ENCODE measurements at regions not wholly inside any gene's neighbourhood (a gene's known extent, or its start where the extent isn't known, plus 50 kb on each side); places are given as distances from the start of the nearest gene placed in this dataset.

- no peak for TF ChIP-seq REST (IDR thresholded peaks at IDR 0.05; ENCODE audit: unreplicated experiment)
- no peak for TF ChIP-seq JUNB (IDR thresholded peaks at IDR 0.05; ENCODE audit: unreplicated experiment)
- TF ChIP-seq NANOG (IDR thresholded peaks at IDR 0.05; ENCODE audit: borderline replicate concordance): no peak
- no peak for TF ChIP-seq ETS1 (IDR thresholded peaks at IDR 0.05)
- no peak for TF ChIP-seq ZNF114 (CRISPR knock-in tag; IDR thresholded peaks at IDR 0.05)
- no peak for TF ChIP-seq ZNF331 (CRISPR knock-in tag; IDR thresholded peaks at IDR 0.05; ENCODE audit: low read depth)
These were observed 1333.4 kb downstream of the ADGRL3 start (continued) for GRCh38 chr4:62533573-62533972.

GRCh38 chr4:62531731-62532130 lies 1331.6 kb downstream of the ADGRL3 start:
- ATAC-seq: peak; percentile 75

More at GRCh38 chr4:62531731-62532130, 1331.6 kb downstream of the ADGRL3 start:
- H3K27ac ChIP-seq (ENCODE audit: low read depth): no peak overlapping the region
- no peaks in the 10 kb centered on the region for H3K36me3 ChIP-seq (ENCODE audit: insufficient read depth)
- Mint-ChIP-seq H3K4me1 (peaks cover 22% of the 10 kb centered on the region), H3K27me3 (ENCODE audit: insufficient read depth, low read depth, poor library complexity) (no peaks in the 10 kb centered on the region), H3K27ac (no peak overlapping the region), H3K4me3 (no peak overlapping the region), H3K36me3 (ENCODE audit: low read depth) (peaks cover 6% of the 10 kb centered on the region; the same call in 1 of the 3 replicates), H3K9me3 (peaks cover 3% of the 10 kb centered on the region; the same call in 1 of the 3 replicates)
- TF ChIP-seq ETS1 (IDR thresholded peaks at IDR 0.05) (no peak), EZH2phosphoT487 (IDR thresholded peaks at IDR 0.05; ENCODE audit: unreplicated experiment) (no peak), CTCF (conservative IDR thresholded peaks at IDR 0.05; ENCODE audit: low read depth in 2 of 2) (peak; percentile 47 to 49)
- H3K4me3 ChIP-seq: no peak overlapping the region
- DNase-seq (ENCODE audit: low spot score): peak; percentile 83
- H3F3A ChIP-seq (replicated peaks; ENCODE audit: low read depth): no peaks in the 10 kb centered on the region
- H3K4me1 ChIP-seq (ENCODE audit: insufficient read depth): peaks cover 17% of the 10 kb centered on the region
- H3K27me3 ChIP-seq (ENCODE audit: insufficient read depth): no peaks in the 10 kb centered on the region
- no peaks in the 10 kb centered on the region for H3K79me2 ChIP-seq (replicated peaks; ENCODE audit: insufficient read depth)
- peaks cover 12% of the 10 kb centered on the region for H3K9me2 ChIP-seq (ENCODE audit: insufficient read depth)
- no peak overlapping the region for H2AFZ ChIP-seq
- H4K20me1 ChIP-seq (replicated peaks; ENCODE audit: insufficient read depth): no peaks in the 10 kb centered on the region
- no peak overlapping the region for H3K4me2 ChIP-seq
